ENCODE measurements at regions not wholly inside any gene's neighbourhood (a gene's known extent, or its start where the extent isn't known, plus 50 kb on each side); places are given as distances from the start of the nearest gene placed in this dataset.

DNA sequence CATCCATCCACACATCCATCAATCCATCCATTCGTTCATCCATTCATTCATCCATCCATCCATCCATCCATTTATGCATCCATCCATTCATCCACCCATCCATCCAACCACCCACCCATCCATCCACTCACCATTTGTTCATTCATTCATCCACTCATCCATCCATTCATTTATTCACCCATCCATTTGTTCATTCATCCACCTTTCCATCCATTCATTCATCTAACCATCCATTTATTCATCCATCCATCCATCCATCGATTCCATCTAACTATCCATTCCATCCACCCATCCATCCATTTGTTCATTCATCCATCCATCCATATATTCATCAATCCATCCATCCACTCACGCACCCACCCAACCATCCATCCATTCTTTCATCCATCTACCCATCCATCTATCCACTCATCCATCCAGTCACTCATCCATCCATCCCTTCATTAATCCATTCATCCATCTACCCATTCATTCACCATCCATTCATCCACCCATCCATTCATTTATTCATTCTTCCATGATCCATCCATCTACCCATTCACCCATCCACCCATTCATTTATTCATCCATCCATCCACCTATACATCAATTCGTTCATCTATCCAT is 225.0 kb downstream of the TUBA3C start:
- no peaks in the 10 kb centered on the region for H3K27me3 ChIP-seq (ENCODE audit: control insufficient read depth, insufficient read depth, low read length)
- H3K36me3 ChIP-seq (replicated peaks; ENCODE audit: control insufficient read depth, insufficient read depth, low read length) = no peaks in the 10 kb centered on the region
- no peak for DNase-seq
- H3K4me3 ChIP-seq (ENCODE audit: insufficient read depth, low read depth, low read length) = no peak overlapping the region

DNA sequence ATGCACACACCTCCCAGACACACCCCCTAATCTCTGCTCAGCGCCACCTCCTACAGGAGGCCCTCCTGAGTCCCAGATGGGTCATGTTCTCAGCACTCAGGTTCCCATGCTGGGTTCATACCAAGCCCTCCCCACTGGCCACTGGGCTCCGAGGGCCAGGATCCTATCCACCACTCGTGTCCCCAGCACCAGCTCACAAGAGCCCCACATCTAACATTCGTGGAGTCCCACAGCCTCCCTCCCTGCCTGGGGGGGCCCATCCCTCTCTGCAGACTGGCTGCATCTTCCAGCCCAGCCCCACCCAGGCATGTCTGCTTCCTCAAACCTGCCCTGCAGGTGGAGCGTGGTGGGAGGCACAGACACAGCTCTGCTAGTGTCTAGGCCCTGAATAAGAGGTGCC is 227.4 kb downstream of the TUBA3C start:
- Histone ChIP-seq H3K4me3 (ENCODE audit: insufficient read depth, low read depth, low read length) (no peak overlapping the region), H3K36me3 (replicated peaks; ENCODE audit: control insufficient read depth, insufficient read depth, low read length) (no peaks in the 10 kb centered on the region), H3K27me3 (ENCODE audit: control insufficient read depth, insufficient read depth, low read length) (no peaks in the 10 kb centered on the region)
- peak; percentile 10 for DNase-seq

DNA sequence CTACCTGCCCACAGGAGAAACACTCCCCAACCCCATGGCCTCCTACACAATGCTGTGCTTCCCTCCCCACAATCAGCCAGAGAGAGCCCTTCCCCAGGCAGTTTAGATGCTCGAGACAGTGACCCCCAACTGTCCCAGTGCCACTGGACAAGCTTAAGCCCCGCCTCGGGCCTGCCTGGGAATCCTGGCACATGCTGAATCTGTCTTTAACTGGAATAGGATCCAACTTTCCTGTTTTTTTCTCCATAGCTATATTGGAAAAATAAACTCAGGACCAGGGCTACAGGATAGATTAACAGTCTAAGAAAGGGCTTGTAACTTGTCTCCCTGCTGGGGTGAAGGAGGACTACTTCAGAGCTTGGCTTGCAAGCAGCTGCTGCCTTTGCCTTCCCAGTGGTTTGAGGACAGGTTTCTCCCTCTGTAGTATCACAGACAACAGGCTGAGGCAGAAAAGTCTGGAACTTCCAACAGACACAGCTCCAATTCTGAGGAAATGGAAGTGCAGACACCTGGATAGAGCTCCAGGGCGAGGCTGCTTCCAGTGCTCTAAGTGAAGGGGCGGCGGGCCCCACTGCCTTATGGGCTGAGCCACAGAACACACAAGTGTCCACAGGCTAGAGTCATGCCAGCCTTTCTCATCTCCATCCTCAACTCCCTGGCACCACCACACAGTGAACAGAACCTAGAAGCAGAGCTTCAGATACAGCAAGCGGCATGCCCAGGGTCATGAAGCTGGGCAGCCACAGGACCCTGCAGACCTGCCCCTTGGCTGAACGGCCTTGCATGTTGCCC is 228.3 kb downstream of the TUBA3C start:
- DNase-seq = no peak
- no peaks in the 10 kb centered on the region for H3K36me3 ChIP-seq (replicated peaks; ENCODE audit: control insufficient read depth, insufficient read depth, low read length)
- H3K27me3 ChIP-seq (ENCODE audit: control insufficient read depth, insufficient read depth, low read length) = no peaks in the 10 kb centered on the region
- no peak overlapping the region for H3K4me3 ChIP-seq (ENCODE audit: insufficient read depth, low read depth, low read length)

- peak; percentile 28 for DNase-seq
- H3K4me3 ChIP-seq (ENCODE audit: insufficient read depth, low read depth, low read length) = no peak overlapping the region
- no peaks in the 10 kb centered on the region for H3K36me3 ChIP-seq (replicated peaks; ENCODE audit: control insufficient read depth, insufficient read depth, low read length)
- H3K27me3 ChIP-seq (ENCODE audit: control insufficient read depth, insufficient read depth, low read length) = no peaks in the 10 kb centered on the region
These were observed 229.2 kb downstream of the TUBA3C start for GRCh38 chr13:18952225-18953016.

DNA sequence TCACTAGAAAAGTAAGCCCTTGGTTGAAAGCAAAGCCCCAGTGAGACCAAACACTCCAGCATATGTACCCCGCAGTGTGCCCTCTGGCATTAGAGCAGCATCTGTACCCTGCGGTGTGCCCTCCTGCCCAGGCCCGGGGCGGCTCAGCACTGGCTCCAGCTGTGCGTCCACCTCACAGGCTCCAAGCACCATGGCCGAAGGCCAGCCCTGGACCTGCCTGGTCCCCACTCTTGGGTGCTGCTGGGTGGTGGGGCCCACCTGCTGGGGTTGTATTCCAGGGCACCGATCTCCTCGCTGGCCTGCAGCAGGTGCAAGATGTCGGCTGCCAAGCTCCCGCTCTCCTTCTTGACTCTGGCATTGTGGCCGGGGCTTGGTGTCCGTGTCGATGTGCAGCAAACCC is 230.2 kb downstream of the TUBA3C start:
- no peaks in the 10 kb centered on the region for H3K36me3 ChIP-seq (replicated peaks; ENCODE audit: control insufficient read depth, insufficient read depth, low read length)
- no peak overlapping the region for H3K4me3 ChIP-seq (ENCODE audit: insufficient read depth, low read depth, low read length)
- no peaks in the 10 kb centered on the region for H3K27me3 ChIP-seq (ENCODE audit: control insufficient read depth, insufficient read depth, low read length)
- peak; percentile 20 for DNase-seq

- H3K27me3 ChIP-seq (ENCODE audit: control insufficient read depth, insufficient read depth, low read length) = no peaks in the 10 kb centered on the region
- no peaks in the 10 kb centered on the region for H3K36me3 ChIP-seq (replicated peaks; ENCODE audit: control insufficient read depth, insufficient read depth, low read length)
- peak; percentile 22 for DNase-seq
- H3K4me3 ChIP-seq (ENCODE audit: insufficient read depth, low read depth, low read length) = no peak overlapping the region
These were observed 231.7 kb downstream of the TUBA3C start for GRCh38 chr13:18949970-18950369.

DNA sequence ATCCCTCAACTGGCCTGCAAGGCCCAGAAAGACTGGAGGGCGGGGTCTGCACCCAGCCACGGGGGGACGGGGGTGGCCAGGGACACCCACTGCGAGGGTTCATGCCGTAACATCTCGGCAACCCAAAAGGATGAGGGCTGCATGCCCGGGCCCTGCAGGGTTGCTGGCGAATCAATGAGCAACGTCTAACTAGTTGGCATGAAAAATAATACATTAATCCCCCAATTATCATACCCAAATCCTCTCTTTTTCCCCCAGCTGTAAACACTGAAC is 232.2 kb downstream of the TUBA3C start:
- H3K4me3 ChIP-seq (ENCODE audit: insufficient read depth, low read depth, low read length) = no peak overlapping the region
- DNase-seq = peak; percentile 14
- H3K36me3 ChIP-seq (replicated peaks; ENCODE audit: control insufficient read depth, insufficient read depth, low read length) = no peaks in the 10 kb centered on the region
- no peaks in the 10 kb centered on the region for H3K27me3 ChIP-seq (ENCODE audit: control insufficient read depth, insufficient read depth, low read length)

DNA sequence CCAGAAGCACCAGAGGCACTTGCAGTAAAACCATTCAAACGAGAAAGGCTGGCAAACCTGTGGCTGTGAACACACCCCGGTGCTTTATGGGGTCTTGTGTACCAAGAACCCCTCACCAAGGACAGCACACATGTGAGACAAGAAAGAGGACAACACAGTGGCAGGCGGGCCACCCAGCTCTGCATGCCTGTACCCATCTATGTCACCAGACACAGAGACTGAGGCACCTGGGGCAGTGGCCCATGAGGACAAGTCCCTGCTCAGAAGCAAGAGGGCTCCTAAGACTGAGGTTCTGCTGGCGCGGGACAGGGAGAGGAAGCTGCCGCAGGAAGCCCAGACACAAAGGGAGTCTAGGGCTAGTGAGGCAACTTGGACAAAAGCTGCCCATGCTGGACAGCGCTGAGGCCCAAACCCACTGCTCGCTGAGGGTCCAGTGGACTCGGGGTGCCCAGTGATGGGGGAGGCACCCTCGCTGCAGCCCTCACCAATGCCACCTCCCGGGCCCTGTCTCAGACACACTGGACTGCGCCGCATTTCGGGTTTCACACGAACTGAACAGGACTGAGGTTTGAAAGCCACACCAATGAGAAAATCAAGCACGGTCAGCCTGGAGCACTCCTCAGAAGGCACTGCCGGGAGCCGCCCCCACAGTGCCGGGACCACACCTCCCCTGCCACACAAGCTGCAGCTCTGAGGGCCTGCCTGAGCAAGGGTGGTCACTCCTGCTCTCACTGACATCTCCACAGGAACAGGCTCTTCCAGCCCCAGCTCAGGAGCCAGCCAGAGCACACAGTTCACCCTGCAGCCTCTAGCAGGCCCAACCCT is 232.7 kb downstream of the TUBA3C start:
- no peaks in the 10 kb centered on the region for H3K27me3 ChIP-seq (ENCODE audit: control insufficient read depth, insufficient read depth, low read length)
- DNase-seq = peak; percentile 16
- no peaks in the 10 kb centered on the region for H3K36me3 ChIP-seq (replicated peaks; ENCODE audit: control insufficient read depth, insufficient read depth, low read length)
- no peak overlapping the region for H3K4me3 ChIP-seq (ENCODE audit: insufficient read depth, low read depth, low read length)

GRCh38 chr13:18948012-18948663 is 233.5 kb downstream of the TUBA3C start:
- no peaks in the 10 kb centered on the region for H3K36me3 ChIP-seq (replicated peaks; ENCODE audit: control insufficient read depth, insufficient read depth, low read length)
- no peak for DNase-seq
- H3K27me3 ChIP-seq (ENCODE audit: control insufficient read depth, insufficient read depth, low read length) = no peaks in the 10 kb centered on the region
- H3K4me3 ChIP-seq (ENCODE audit: insufficient read depth, low read depth, low read length) = no peak overlapping the region

DNA sequence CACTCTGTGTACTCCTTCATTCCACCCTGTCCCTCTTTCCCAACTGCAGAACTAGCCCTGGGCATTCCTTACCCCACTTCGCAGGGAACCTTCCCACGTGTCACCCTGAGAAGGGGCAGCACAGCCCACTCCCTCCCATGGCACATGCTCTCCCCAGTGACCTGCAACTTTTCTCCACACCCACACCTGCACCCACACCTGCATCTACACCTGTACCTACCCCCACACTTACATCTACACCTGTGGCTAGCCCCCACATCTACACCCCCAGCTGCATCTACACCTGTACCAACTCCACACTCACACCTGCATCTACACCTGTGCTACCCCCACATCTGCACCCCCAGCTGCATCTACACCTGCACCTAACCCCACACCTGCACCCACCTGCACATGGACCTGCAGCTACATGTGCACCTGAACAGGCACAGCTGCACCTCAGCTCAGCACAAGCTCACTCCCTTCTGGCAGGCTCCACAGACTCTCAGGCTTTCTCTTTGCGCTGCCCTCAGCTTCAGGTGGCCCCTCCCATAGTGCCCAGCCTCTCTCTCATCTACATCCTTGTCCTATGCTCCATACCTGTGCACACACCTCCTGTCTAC is 234.1 kb downstream of the TUBA3C start:
- Histone ChIP-seq H3K27me3 (ENCODE audit: control insufficient read depth, insufficient read depth, low read length) (no peaks in the 10 kb centered on the region), H3K4me3 (ENCODE audit: insufficient read depth, low read depth, low read length) (no peak overlapping the region), H3K36me3 (replicated peaks; ENCODE audit: control insufficient read depth, insufficient read depth, low read length) (no peaks in the 10 kb centered on the region)

DNA sequence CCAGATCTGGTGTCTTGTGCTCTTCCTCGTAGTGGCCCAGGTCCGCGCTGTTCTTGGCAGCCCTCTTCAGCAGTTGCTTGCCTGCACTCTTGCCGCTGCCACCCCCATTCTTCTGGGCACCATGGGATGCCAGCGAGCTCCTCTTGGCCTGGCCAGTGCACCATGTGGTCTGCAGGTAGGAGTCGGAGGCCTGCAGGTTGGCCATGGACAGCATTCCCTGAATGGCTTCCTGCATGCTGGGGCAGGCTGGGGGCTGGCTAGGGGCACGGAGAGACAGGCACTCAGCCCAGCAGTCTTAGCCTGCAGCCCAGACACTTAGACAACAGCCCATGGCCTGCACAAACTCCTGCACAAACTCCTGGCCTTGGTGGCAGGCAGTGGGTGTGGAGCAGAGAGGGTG is 234.9 kb downstream of the TUBA3C start:
- H3K4me3 ChIP-seq (ENCODE audit: insufficient read depth, low read depth, low read length) = no peak overlapping the region
- DNase-seq = no peak
- H3K27me3 ChIP-seq (ENCODE audit: control insufficient read depth, insufficient read depth, low read length) = no peaks in the 10 kb centered on the region
- no peaks in the 10 kb centered on the region for H3K36me3 ChIP-seq (replicated peaks; ENCODE audit: control insufficient read depth, insufficient read depth, low read length)

More for the DNA sequence above, 234.1 kb downstream of the TUBA3C start:
- no peak for DNase-seq

DNA sequence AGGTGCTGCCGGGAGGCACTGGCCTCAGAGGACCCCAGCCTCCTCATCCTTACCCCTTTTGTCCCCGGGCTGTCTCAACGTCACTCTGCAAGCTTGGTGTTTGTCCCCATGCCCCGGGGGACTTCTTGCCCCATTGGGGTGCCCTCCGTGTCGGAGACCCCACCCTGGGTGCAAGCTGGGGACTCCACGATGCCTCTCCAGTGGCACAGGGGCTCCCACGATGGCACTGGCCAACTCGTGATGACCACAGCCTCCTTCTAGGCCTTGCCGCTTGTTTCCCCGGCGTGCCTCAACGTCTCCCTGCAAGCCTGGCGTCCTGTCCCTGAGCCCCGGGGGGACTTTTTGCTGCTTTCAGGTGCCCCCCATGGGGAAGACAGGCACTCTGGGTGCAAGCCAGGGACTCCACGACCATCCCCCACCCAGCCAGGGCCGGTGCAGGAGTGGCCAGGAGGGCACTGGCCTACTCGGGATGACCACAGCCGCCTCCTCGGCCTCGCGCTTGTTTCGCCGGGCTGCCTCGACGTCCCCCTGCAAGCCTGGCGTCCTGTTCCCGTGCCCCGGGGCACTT is 237.0 kb downstream of the TUBA3C start:
- Histone ChIP-seq H3K36me3 (replicated peaks; ENCODE audit: control insufficient read depth, insufficient read depth, low read length) (no peaks in the 10 kb centered on the region), H3K4me3 (ENCODE audit: insufficient read depth, low read depth, low read length) (no peak overlapping the region), H3K27me3 (ENCODE audit: control insufficient read depth, insufficient read depth, low read length) (no peaks in the 10 kb centered on the region)
- peak; percentile 12 for DNase-seq

DNA sequence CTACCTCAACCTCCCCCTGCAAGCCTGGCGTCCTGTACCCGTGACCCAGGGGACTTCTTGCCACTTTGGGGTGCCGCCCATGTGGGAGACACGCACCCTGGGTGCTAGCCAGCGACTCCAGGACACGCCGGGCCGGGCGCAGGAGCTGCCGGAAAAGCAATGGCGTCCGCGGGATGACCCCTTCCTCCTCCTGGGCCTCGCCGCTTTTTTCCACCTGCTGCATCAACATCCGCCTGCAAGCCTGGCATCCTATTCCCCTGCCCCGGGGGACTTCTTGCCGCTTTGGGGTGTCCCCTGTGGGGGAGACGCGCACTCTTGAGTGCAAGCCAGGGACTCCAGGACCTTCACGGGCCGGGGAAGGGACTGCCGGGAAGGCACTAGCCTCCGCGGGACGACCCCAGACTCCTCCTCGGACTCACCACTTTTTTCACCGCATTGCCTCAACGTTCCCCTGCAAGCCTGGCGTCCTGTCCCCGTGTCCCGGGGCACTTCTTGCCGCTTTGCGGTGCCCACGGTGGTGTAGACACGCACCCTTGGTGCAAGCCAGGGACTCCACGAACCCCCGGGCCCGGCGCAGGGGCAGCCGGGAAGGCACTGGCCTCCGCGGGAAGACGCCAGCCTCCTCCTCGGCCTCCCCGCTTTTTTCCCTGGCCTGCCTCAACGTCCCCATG is 237.8 kb downstream of the TUBA3C start:
- H3K4me3 ChIP-seq (ENCODE audit: insufficient read depth, low read depth, low read length) = no peak overlapping the region
- peak; percentile 16 for DNase-seq
- no peaks in the 10 kb centered on the region for H3K27me3 ChIP-seq (ENCODE audit: control insufficient read depth, insufficient read depth, low read length)
- H3K36me3 ChIP-seq (replicated peaks; ENCODE audit: control insufficient read depth, insufficient read depth, low read length) = no peaks in the 10 kb centered on the region
